ENCODE measurements at regions not wholly inside any gene's neighbourhood (a gene's known extent, or its start where the extent isn't known, plus 50 kb on each side); places are given as distances from the start of the nearest gene placed in this dataset.

GRCh38 chr2:13662055-13662454, 945.3 kb downstream of the TRIB2 start:
- H3K27ac Mint-ChIP-seq, result no peak overlapping the region
- H3K9me3 Mint-ChIP-seq (ENCODE audit: insufficient read depth), result peaks cover 2% of the 10 kb centered on the region

GRCh38 chr2:13666582-13667414, 950.1 kb downstream of the TRIB2 start:
- H4K20me1 ChIP-seq (ENCODE audit: control insufficient read depth, insufficient read depth, low read length, poor library complexity, severe bottlenecking), result no peaks in the 10 kb centered on the region
- H2AFZ ChIP-seq (ENCODE audit: insufficient read depth, low read depth, low read length, poor library complexity, severe bottlenecking), result no peak overlapping the region
- Mint-ChIP-seq H3K27ac (no peak overlapping the region), H3K27me3 (no peaks in the 10 kb centered on the region), H3K4me3 (no peak overlapping the region), H3K9me3 (ENCODE audit: insufficient read depth) (no peaks in the 10 kb centered on the region), H3K4me1 (no peaks in the 10 kb centered on the region)
- intact Hi-C loops (cut with micrococcal nuclease), result no loop called here
- no peaks in the 10 kb centered on the region for H3K79me2 ChIP-seq (ENCODE audit: control insufficient read depth, insufficient read depth, low read length)
- no peaks in the 10 kb centered on the region for H3K4me1 ChIP-seq (ENCODE audit: control insufficient read depth in 2 of 2, insufficient read depth in 2 of 2, low read length in 2 of 2)
- no peak overlapping the region for H3K4me3 ChIP-seq (ENCODE audit: control extremely low read depth in 1 of 5, extremely low read depth in 1 of 5, insufficient read depth in 1 of 5, low read depth in 2 of 5, low read length in 4 of 5)
- ChIA-PET CTCF (no interaction called here), POLR2A (no interaction called here)
- H3K27me3 ChIP-seq (replicated peaks in 1 of 4; ENCODE audit: control extremely low read depth in 1 of 4, control insufficient read depth in 3 of 4, insufficient read depth in 4 of 4, low read length in 3 of 4), result no peaks in the 10 kb centered on the region
- H3K9ac ChIP-seq (ENCODE audit: low read length), result no peak overlapping the region
- no CpG with 5 or more reads among the region's 3 CpGs for WGBS (ENCODE audit: insufficient coverage)
- TF ChIP-seq EZH2 (IDR thresholded peaks at IDR 0.05; ENCODE audit: borderline replicate concordance, insufficient read depth, low read depth, low read length, poor library complexity, severe bottlenecking), result no peak
- TF ChIP-seq, protein P1, sequence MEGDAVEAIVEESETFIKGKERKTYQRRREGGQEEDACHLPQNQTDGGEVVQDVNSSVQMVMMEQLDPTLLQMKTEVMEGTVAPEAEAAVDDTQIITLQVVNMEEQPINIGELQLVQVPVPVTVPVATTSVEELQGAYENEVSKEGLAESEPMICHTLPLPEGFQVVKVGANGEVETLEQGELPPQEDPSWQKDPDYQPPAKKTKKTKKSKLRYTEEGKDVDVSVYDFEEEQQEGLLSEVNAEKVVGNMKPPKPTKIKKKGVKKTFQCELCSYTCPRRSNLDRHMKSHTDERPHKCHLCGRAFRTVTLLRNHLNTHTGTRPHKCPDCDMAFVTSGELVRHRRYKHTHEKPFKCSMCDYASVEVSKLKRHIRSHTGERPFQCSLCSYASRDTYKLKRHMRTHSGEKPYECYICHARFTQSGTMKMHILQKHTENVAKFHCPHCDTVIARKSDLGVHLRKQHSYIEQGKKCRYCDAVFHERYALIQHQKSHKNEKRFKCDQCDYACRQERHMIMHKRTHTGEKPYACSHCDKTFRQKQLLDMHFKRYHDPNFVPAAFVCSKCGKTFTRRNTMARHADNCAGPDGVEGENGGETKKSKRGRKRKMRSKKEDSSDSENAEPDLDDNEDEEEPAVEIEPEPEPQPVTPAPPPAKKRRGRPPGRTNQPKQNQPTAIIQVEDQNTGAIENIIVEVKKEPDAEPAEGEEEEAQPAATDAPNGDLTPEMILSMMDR (IDR thresholded peaks at IDR 0.05), result no peak
- no peak overlapping the region for H3K27ac ChIP-seq (ENCODE audit: low read length in 2 of 2)
- no peak for DNase-seq
- ATAC-seq (ENCODE audit: low read depth), result no peak
- no peaks in the 10 kb centered on the region for H3K36me3 ChIP-seq (replicated peaks in 1 of 2; ENCODE audit: control extremely low read depth in 1 of 2, control insufficient read depth in 1 of 2, extremely low read depth in 1 of 2, insufficient read depth in 2 of 2, low read length in 1 of 2)
- H3K9me3 ChIP-seq (ENCODE audit: control extremely low read depth in 1 of 3, control insufficient read depth in 2 of 3, insufficient read depth in 1 of 3, low read length in 2 of 3), result peaks cover 0 to 3% (median 0%) of the 10 kb centered on the region in 3 donors
- H3K4me2 ChIP-seq (replicated peaks; ENCODE audit: low read depth, low read length, poor library complexity, severe bottlenecking), result no peak overlapping the region

More at GRCh38 chr2:13662055-13662454, 945.3 kb downstream of the TRIB2 start:
- no peak overlapping the region for H3K4me3 Mint-ChIP-seq
- H3K4me1 Mint-ChIP-seq, result no peaks in the 10 kb centered on the region
- Histone ChIP-seq H4K20me1 (ENCODE audit: control insufficient read depth, insufficient read depth, low read length, poor library complexity, severe bottlenecking) (no peaks in the 10 kb centered on the region), H3K27me3 (replicated peaks in 1 of 4; ENCODE audit: control extremely low read depth in 1 of 4, control insufficient read depth in 3 of 4, insufficient read depth in 4 of 4, low read length in 3 of 4) (no peaks in the 10 kb centered on the region), H3K4me1 (ENCODE audit: control insufficient read depth in 2 of 2, insufficient read depth in 2 of 2, low read length in 2 of 2) (no peaks in the 10 kb centered on the region), H3K36me3 (replicated peaks in 1 of 2; ENCODE audit: control extremely low read depth in 1 of 2, control insufficient read depth in 1 of 2, extremely low read depth in 1 of 2, insufficient read depth in 2 of 2, low read length in 1 of 2) (no peaks in the 10 kb centered on the region), H3K27ac (ENCODE audit: low read length in 2 of 2) (no peak overlapping the region), H3K9ac (ENCODE audit: low read length) (no peak overlapping the region), H3K79me2 (ENCODE audit: control insufficient read depth, insufficient read depth, low read length) (no peaks in the 10 kb centered on the region), H2AFZ (ENCODE audit: insufficient read depth, low read depth, low read length, poor library complexity, severe bottlenecking) (no peak overlapping the region), H3K4me2 (replicated peaks; ENCODE audit: low read depth, low read length, poor library complexity, severe bottlenecking) (no peak overlapping the region), H3K9me3 (ENCODE audit: control extremely low read depth in 1 of 3, control insufficient read depth in 2 of 3, insufficient read depth in 1 of 3, low read length in 2 of 3) (peaks cover 0 to 1% (median 0%) of the 10 kb centered on the region in 3 donors), H3K4me3 (ENCODE audit: control extremely low read depth in 1 of 5, extremely low read depth in 1 of 5, insufficient read depth in 1 of 5, low read depth in 2 of 5, low read length in 4 of 5) (no peak overlapping the region)
- TF ChIP-seq EZH2 (IDR thresholded peaks at IDR 0.05; ENCODE audit: borderline replicate concordance, insufficient read depth, low read depth, low read length, poor library complexity, severe bottlenecking), result no peak
- TF ChIP-seq, protein P1 (IDR thresholded peaks at IDR 0.05), result no peak
- H3K27me3 Mint-ChIP-seq, result no peaks in the 10 kb centered on the region
- intact Hi-C loops (cut with micrococcal nuclease), result no loop called here
- POLR2A ChIA-PET, result no interaction called here
- ATAC-seq (ENCODE audit: low read depth) (no peak), DNase-seq (no peak)
- CTCF ChIA-PET, result no interaction called here
- WGBS (ENCODE audit: insufficient coverage), result no CpG with 5 or more reads among the region's 1 CpG

Measured in B cell (primary cell).